Erythroblast (primary cell): ENCODE measurements at regions not wholly inside any gene's neighbourhood (a gene's known extent, or its start where the extent isn't known, plus 50 kb on each side); places are given as distances from the start of the nearest gene placed in this dataset.

Experiments
- GATA1 ChIP-seq: IDR thresholded peaks from 2 replicates; pipeline ENCODE4 v1.6.1; 2011; ENCODE audit warnings: low read depth, mild to moderate bottlenecking, control low read depth, low read length, moderate library complexity
- POLR2A ChIP-seq: IDR thresholded peaks from 2 replicates; pipeline ENCODE4 v1.6.1; 2011; ENCODE audit warnings: mild to moderate bottlenecking, low read length

DNA sequence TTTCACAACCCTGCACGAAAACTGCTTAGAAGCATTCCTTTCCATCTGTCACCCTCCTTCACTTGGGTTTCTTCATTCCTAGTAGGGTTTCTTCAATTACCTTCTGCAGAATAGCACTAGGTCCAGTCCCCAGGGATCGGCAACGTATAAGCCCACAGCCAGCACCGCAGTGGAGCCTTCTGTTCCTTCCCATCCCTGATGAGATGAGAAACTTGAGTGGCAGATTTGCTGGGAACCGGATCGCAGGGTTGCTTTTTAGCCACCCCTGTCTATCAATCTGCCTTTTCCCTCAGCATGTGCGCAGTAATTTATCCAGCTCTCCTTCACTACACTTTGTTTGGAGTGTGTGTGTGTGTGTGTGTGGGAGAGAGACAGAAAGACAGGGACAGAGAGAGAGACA, 94.2 kb downstream of the CD8B2 start:
- TF ChIP-seq POLR2A (no peak), GATA1 (no peak)
